HG03469 (cell line): ENCODE measurements at regions not wholly inside any gene's neighbourhood (a gene's known extent, or its start where the extent isn't known, plus 50 kb on each side); places are given as distances from the start of the nearest gene placed in this dataset.

Source experiments
- ATAC-seq: cut with Tn5 transposase; IDR thresholded peaks from one replicate; pipeline ENCODE4 v1.9.1; 2021; ENCODE audit warnings: mild to moderate bottlenecking, moderate library complexity, moderate number of reproducible peaks; ENCODE audit not compliant: unreplicated experiment

DNA sequence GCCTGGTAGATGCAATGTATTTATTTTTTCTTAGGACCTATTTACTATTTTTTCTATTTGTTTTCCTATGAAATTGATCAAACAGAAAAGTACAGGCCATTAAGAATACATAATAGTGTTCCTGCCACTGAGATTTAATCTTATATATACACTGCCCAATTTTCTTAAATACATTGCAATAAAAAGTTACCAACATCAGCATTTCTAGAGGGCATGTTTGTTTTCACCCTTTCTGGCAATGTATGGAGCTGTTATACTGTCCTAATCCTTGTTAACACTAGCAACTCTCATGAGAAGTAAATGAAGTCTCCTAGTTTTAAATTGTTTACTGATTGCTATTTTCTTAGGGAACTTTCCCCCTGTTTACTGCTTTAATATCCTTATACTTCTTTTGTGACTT, 359.1 kb upstream of the SEMA3A start:
- ATAC-seq = no peak

- ATAC-seq = no peak
Observed at GRCh38 chr7:84549409-84549808, 354.8 kb upstream of the SEMA3A start.

GRCh38 chr7:84548366-84549365, 354.1 kb upstream of the SEMA3A start:
- ATAC-seq = no peak

DNA sequence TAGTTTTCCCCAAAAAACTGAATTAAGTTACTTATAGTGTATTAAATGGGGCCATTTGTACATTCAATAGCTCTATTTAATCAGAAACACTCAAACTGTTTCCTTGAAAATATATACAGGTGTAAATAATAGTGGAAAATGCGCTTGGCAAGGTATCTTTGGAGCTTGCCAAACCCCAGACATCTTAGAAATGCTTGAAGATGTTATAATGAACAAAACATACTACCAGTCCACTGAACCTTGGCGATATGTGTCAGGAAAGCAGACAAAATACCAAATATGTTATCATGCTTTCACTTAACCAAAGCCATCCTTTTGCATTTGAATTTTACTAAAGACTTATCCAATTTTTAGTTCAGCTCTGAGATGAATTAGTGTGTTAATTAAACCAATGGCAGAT, 352.7 kb upstream of the SEMA3A start:
- ATAC-seq = no peak

GRCh38 chr7:84546403-84546802, 351.8 kb upstream of the SEMA3A start:
- no peak for ATAC-seq

DNA sequence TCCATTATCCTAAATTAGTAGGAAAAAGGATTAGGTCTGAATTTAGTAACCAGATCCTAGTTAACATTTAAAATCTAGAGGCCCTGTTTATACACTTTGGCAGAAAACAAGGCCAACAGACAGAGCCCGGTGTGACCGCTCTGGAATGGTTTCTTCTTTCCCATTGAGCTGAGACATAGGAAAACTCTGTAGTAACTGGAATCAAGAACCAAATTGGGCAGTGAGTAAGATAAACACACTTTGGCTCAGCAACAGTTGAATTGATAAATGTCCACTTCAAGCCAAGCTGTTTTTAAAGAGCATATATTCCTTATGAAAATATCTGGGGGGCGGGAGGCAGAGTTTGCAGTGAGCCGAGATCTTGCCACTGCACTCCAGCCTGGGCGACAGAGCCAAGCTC, 343.7 kb upstream of the SEMA3A start:
- ATAC-seq = no peak

DNA sequence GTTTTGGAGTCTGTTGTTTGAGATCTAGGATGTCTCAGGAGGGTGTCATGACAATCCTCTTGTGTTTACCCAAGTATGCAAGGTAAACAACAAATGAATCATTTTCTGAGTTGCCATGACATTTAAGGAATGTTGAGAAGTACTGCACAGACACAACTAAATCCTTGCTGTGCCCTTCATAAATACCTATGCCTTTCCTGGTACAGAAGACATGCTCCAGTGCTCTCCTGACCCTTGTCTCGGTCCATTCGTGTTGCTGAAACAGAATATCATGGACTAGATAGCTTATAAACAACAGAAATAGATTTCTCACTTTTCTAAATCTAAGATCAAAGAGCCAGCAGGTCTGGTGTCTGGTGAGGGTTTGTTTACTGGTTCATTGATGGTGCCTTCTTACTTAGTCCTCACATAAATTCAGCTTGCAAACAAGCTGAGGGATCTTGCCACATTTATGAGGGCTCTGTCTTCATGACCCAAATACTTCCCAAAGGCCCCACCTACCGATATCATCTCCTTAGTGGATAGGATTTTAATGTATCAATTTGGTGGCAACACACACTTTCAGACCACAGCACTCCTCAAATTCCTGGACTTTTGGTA, 341.8 kb upstream of the SEMA3A start:
- no peak for ATAC-seq

DNA sequence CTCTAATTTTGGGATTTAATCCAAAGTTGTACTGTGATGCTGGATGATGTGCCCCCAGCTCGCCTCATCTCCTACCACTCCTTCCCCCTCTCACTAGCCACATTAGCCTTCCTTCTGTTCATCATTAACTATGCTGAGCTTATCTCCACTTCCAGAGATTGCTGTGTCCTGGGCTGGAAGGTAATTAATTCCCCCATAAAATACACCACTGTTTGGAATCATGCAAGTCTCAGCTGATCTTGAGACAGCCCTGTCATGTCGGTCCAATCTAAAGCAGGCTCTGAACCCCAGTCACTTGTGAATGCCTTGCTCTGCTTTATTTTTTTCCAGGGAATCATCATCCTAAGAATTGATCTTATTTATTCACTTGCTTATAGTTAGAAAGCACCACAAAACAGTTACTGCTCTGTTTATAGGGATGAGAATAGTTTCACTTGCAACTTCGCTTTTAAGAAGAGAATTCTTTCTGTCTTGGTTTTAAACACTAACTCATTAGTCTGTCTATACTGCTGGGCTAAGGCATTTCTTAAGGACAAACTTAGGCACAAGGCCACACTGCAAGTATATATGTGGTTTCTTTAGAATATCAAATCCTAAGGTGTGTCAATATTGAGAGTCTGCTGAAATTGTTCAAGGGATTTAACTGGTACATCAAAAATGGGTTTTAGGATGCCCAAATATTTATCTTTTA, 341.1 kb upstream of the SEMA3A start:
- ATAC-seq = no peak

- no peak for ATAC-seq
Observed at GRCh38 chr7:84533182-84533581, 338.6 kb upstream of the SEMA3A start.

DNA sequence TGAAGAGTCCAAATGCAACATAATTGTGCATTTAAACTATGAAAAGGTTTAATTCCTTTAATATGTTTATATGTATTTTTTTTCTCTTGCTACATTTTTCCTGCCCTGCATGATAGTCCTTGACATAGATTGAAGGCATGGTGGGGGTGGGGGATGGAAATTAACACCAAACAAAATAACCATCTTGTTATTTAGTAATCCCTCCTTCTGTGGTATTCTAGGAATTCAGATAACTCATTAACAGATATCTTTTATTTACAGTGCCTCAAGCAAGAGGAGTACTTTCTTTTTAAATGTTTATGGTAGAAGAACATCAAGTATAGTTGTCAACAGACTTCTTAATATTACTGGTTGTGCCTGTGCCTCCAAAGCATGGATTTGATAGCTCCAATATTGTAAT, 337.6 kb upstream of the SEMA3A start:
- no peak for ATAC-seq

DNA sequence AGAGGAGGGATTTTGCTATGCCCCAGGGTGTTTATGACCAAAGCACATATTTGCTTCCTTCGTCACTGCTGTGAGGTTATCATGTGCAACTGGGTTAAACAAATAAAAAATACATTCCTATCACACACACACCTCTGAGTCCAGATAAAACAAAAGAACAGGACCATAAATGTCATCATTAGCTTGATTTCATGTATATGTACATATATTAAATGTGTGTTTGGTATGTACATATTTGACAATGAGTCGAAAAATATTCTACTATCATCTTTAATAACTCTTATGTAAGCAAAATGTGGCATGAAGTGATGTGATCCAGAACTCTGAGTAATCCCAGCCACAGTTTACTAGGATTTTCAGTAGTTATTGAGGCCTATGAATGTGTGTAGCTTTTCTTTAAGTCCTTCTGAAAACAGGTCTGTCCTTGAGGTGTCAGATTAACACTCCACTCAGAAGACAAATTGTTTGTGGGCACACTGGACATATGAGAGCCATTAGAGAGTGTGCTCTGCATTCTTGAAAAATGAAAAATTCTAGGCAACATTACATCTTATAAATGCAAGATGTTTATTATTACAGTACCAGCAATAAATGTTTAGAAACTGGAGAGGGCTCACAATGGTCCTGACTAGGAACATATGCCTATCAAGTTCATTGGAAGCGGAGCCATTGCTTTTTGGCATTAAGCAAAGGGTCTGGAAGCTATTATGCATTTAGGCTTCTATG, 335.1 kb upstream of the SEMA3A start:
- ATAC-seq = no peak

DNA sequence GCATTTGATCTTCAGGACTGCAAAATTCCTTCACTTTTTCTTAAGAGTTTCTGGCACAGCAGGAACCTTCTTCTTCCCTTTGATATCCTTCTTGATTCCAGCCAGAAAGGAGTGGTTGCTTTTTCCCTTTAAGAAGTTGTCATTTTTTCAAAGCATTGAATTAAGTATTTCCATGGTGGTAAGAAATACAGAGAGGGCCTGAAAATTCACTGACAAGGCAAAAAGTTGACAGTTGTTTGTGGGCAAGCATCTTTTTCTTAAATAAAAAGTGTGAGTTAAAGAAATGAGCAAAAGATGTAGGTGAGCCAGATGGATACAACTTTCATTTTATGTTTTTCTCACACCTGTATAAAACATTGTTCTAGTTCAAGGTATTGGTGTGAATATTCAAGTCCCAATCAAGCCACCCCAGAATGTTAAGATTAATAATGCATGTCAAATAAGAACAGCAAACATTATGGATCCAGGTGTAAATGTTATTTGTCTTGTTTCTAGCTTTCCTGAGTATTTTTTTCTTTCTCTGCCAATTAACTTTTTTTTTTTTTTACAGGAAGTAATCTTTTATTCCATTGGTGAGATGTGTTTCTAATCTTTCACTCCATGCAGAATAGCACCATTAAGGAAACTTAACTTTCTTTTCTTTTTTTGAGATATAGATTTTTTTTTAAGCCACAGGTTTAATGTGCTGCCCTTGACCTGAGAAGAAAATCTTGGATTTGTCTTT, 334.3 kb upstream of the SEMA3A start:
- no peak for ATAC-seq

GRCh38 chr7:84524714-84525694, 330.4 kb upstream of the SEMA3A start:
- no peak for ATAC-seq

DNA sequence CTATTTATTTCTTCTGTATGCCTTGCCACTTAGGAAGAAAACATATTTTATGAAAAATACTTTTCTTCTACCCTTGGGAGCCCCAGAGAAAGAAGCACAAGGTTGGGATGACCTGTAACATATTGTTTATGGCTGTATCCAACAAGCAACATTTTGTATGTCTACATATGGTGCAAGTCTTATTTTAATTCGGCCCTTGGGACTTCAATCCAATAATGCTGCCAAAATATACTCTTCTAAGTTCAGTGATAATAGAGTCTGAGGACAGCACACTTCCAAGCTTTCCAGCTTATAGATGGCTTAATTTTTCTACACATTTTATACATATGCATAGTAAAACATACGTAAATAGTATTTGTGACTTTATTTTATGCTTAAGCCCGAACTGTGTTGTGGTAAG, 318.5 kb upstream of the SEMA3A start:
- ATAC-seq = no peak

DNA sequence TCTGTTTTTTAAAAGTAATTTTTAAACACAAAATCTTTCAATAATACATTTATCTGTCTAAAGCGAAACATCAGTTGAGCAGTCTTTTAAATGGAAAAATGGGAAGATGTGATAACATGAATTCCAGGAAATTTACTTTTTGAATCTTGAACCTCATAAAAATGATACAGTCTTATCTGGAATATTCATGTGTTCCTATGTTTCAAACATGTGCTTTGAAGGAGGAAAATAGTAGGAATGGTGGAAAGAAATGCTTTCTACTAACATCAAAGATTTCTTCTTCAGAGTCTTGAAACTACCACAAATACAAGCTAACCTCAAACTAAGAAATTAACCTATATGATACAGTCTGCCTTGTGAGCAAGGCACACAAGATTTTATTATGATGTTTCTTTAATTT, 317.5 kb upstream of the SEMA3A start:
- ATAC-seq = no peak

DNA sequence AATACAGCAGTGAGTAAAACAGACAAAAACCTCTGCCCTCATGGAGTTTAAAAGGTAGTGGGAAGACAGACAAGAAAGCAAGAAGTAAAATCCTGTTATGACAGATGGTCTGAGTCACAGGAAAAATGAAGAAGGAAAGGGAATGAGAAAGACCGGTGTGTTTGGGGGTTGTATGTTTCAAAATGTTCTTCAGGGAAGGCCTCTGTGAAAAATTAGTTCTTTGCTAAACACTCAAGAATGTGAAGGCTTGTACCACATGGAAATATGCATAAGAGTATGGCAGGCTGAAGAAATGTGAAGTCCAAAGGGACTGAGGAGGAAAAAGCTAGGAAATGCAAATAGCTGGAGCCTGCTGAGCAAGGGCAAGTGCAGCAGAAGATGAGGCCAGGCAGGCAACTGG, 315.9 kb upstream of the SEMA3A start:
- ATAC-seq = no peak

- no peak for ATAC-seq
Observed at GRCh38 chr7:84509522-84509921, 314.9 kb upstream of the SEMA3A start.

DNA sequence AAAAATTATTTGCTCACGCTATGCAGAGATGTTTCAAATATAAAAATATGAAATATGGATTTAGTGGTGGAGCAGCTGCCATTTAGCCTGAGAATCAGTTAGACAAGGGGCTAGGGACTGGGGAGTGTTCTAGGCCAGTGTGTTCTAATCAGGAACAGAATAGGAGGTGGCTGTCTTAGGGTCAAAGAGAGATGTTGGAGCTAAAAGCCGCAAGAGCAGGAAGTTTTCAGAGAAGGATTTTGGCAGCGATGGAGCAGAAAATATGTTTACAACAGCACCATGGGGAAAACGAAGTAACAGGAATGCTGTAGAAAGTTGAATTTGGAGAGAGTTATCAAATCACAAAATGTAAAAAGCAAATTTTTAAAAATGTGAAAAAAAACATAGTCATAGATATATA, 314.0 kb upstream of the SEMA3A start:
- no peak for ATAC-seq

GRCh38 chr7:84507529-84507928, 312.9 kb upstream of the SEMA3A start:
- no peak for ATAC-seq
